WTC11 (cell line): ENCODE measurements at regions not wholly inside any gene's neighbourhood (a gene's known extent, or its start where the extent isn't known, plus 50 kb on each side); places are given as distances from the start of the nearest gene placed in this dataset.

Experiments
- FOXP1 ChIP-seq: sonication (generic); formaldehyde crosslinking; IDR thresholded peaks from 2 replicates; pipeline ENCODE4 v1.8.0; 2022; ENCODE audit warnings: missing genetic modification reagents, mild to moderate bottlenecking, moderate library complexity, borderline replicate concordance
- NR1H2 ChIP-seq: sonication (generic); formaldehyde crosslinking; IDR thresholded peaks from 2 replicates; pipeline ENCODE4 v1.9.0; 2021; ENCODE audit warnings: mild to moderate bottlenecking, moderate library complexity, missing genetic modification reagents
- TF ChIP-seq, protein P1 (sequence below): fragments of 200-600 bp; IDR thresholded peaks from 2 replicates; pipeline ENCODE4 v1.8.0; 2022; ENCODE audit warnings: antibody characterized with exemption
- TF ChIP-seq, protein P2 (sequence below): sonication (generic); formaldehyde crosslinking; IDR thresholded peaks from 2 replicates; pipeline ENCODE4 v1.8.0; 2022; ENCODE audit warnings: mild to moderate bottlenecking, missing genetic modification reagents
- TF ChIP-seq, protein P3 (sequence below): sonication (generic); formaldehyde crosslinking; IDR thresholded peaks from 2 replicates; pipeline ENCODE4 v1.8.0; 2022; ENCODE audit warnings: mild to moderate bottlenecking, missing genetic modification reagents
- TF ChIP-seq, protein P4 (sequence below): sonication (generic); formaldehyde crosslinking; IDR thresholded peaks from 2 replicates; pipeline ENCODE4 v1.8.0; 2023; ENCODE audit warnings: missing genetic modification reagents

DNA sequence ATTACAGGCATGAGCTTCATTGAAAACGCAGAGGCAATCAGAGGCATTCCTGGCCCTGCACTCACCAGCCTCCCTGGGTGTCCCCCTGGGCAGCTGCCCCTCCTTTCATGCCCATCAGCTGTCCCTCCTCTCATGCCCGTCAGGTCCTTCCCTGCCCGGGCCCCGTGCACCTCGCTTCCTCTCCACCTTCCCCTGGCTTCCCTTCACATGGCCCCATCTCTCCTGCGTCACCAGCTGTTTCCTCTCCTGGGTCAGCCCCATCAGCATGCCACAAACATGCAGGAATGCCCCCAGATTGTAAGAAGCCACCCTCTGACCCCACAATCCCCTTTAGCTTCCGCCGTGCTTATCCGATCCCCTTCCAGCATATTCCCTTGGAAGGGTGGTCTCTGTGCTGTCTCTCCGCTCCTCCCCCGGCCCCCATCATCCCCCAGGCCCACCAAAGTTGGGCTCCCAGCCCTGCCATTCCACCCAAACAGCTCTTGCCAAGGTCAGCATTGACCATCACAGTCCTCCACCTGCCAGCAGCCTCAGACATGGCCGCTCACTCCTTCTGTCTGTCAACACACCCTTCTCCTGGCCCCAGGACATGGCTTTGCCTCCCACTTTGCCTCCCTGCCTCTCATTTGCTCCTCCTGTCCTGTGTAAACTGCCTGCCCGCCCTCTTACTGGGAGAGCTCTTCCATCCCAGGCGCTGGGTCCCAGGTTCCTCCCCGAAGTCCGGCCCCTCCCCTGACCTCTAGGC lies 98.6 kb upstream of the IER5L start:
- TF ChIP-seq, protein P1, sequence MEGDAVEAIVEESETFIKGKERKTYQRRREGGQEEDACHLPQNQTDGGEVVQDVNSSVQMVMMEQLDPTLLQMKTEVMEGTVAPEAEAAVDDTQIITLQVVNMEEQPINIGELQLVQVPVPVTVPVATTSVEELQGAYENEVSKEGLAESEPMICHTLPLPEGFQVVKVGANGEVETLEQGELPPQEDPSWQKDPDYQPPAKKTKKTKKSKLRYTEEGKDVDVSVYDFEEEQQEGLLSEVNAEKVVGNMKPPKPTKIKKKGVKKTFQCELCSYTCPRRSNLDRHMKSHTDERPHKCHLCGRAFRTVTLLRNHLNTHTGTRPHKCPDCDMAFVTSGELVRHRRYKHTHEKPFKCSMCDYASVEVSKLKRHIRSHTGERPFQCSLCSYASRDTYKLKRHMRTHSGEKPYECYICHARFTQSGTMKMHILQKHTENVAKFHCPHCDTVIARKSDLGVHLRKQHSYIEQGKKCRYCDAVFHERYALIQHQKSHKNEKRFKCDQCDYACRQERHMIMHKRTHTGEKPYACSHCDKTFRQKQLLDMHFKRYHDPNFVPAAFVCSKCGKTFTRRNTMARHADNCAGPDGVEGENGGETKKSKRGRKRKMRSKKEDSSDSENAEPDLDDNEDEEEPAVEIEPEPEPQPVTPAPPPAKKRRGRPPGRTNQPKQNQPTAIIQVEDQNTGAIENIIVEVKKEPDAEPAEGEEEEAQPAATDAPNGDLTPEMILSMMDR, result no peak
- no peak for TF ChIP-seq FOXP1
- TF ChIP-seq NR1H2 (CRISPR knock-in tag), result no peak
- TF ChIP-seq, protein P2, sequence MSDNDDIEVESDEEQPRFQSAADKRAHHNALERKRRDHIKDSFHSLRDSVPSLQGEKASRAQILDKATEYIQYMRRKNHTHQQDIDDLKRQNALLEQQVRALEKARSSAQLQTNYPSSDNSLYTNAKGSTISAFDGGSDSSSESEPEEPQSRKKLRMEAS (CRISPR knock-in tag), result no peak
- TF ChIP-seq, protein P3, sequence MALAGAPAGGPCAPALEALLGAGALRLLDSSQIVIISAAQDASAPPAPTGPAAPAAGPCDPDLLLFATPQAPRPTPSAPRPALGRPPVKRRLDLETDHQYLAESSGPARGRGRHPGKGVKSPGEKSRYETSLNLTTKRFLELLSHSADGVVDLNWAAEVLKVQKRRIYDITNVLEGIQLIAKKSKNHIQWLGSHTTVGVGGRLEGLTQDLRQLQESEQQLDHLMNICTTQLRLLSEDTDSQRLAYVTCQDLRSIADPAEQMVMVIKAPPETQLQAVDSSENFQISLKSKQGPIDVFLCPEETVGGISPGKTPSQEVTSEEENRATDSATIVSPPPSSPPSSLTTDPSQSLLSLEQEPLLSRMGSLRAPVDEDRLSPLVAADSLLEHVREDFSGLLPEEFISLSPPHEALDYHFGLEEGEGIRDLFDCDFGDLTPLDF (CRISPR knock-in tag), result no peak
- TF ChIP-seq, protein P4, sequence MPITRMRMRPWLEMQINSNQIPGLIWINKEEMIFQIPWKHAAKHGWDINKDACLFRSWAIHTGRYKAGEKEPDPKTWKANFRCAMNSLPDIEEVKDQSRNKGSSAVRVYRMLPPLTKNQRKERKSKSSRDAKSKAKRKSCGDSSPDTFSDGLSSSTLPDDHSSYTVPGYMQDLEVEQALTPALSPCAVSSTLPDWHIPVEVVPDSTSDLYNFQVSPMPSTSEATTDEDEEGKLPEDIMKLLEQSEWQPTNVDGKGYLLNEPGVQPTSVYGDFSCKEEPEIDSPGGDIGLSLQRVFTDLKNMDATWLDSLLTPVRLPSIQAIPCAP (CRISPR knock-in tag), result no peak
